ENCODE measurements at regions not wholly inside any gene's neighbourhood (a gene's known extent, or its start where the extent isn't known, plus 50 kb on each side); places are given as distances from the start of the nearest gene placed in this dataset.
A peak's percentile ranks its signal among the peaks of the same experiment; 100 is the strongest.

DNA sequence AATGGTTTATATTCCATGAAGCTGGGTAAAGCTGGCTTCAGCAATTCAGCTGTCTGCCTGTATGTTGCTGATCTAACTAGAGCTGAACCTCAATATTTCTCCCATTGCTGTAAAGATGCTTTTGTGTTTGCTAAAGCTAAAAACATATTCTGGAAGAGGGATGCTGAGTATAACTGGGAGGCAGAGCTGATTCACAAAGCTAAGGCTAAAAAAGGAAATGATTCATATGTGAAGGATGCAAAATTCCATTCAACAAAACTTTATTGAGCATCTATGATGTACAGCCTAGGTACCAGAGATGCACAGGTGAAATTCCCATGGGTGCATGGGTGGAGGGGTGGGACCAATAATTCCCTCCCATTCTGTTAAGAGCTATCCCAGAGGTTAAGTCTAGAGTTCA, 193.9 kb downstream of the KIF18A start:
- peak; percentile 93 for FAIRE-seq
- peak overlapping the region; percentile 47 for H3K4me2 ChIP-seq (ENCODE audit: low read length)

GRCh38 chr11:27913650-27914049, 194.3 kb downstream of the KIF18A start:
- H4K20me1 ChIP-seq (ENCODE audit: insufficient read depth, low read length), result no peaks in the 10 kb centered on the region
- H3K4me1 Mint-ChIP-seq (ENCODE audit: low read depth, unreplicated experiment), result peaks cover 25% of the 10 kb centered on the region
- peaks cover 2% of the 10 kb centered on the region for H3K9me3 Mint-ChIP-seq (ENCODE audit: unreplicated experiment)
- no peaks in the 10 kb centered on the region for H3K9me3 ChIP-seq (ENCODE audit: insufficient read depth, low read depth, low read length)
- H3K4me2 ChIP-seq (ENCODE audit: low read length), result peak overlapping the region; percentile 47
- H3K36me3 ChIP-seq (ENCODE audit: insufficient read depth, low read length), result no peaks in the 10 kb centered on the region
- TF ChIP-seq CTCF (IDR thresholded peaks at IDR 0.05; ENCODE audit: insufficient read depth, low read depth, low read length) (no peak), EZH2 (IDR thresholded peaks at IDR 0.05; ENCODE audit: insufficient read depth, low read length) (no peak)
- H3K9ac ChIP-seq (ENCODE audit: low read length), result no peak overlapping the region
- no peaks in the 10 kb centered on the region for H3K27me3 ChIP-seq (ENCODE audit: insufficient read depth, low read length)
- peak; percentile 75 for DNase-seq (ENCODE audit: low read depth)
- no peak overlapping the region for H3K4me3 ChIP-seq (ENCODE audit: insufficient read depth, low read depth, low read length)
- H3K27ac Mint-ChIP-seq (ENCODE audit: unreplicated experiment), result peak overlapping the region; percentile 35
- no peaks in the 10 kb centered on the region for H3K36me3 Mint-ChIP-seq (ENCODE audit: low read depth, unreplicated experiment)
- no peak overlapping the region for H2AFZ ChIP-seq (ENCODE audit: low read depth, low read length)
- H3K4me1 ChIP-seq (ENCODE audit: insufficient read depth, low read length), result peaks cover 31% of the 10 kb centered on the region
- no peak for FAIRE-seq
- H3K4me3 Mint-ChIP-seq (ENCODE audit: unreplicated experiment), result no peak overlapping the region
- peak overlapping the region; percentile 44 for H3K27ac ChIP-seq (ENCODE audit: low read depth, low read length)
- H3K27me3 Mint-ChIP-seq (ENCODE audit: low read depth, unreplicated experiment), result no peaks in the 10 kb centered on the region
- no peaks in the 10 kb centered on the region for H3K79me2 ChIP-seq (ENCODE audit: insufficient read depth, low read length)

More for the DNA sequence above, 193.9 kb downstream of the KIF18A start:
- Histone ChIP-seq H3K36me3 (ENCODE audit: insufficient read depth, low read length) (no peaks in the 10 kb centered on the region), H3K9ac (ENCODE audit: low read length) (no peak overlapping the region), H3K27me3 (ENCODE audit: insufficient read depth, low read length) (no peaks in the 10 kb centered on the region), H3K9me3 (ENCODE audit: insufficient read depth, low read depth, low read length) (no peaks in the 10 kb centered on the region), H4K20me1 (ENCODE audit: insufficient read depth, low read length) (no peaks in the 10 kb centered on the region), H2AFZ (ENCODE audit: low read depth, low read length) (no peak overlapping the region), H3K79me2 (ENCODE audit: insufficient read depth, low read length) (no peaks in the 10 kb centered on the region), H3K27ac (ENCODE audit: low read depth, low read length) (peak overlapping the region; percentile 44), H3K4me3 (ENCODE audit: insufficient read depth, low read depth, low read length) (no peak overlapping the region), H3K4me1 (ENCODE audit: insufficient read depth, low read length) (peaks cover 31% of the 10 kb centered on the region)
- TF ChIP-seq EZH2 (IDR thresholded peaks at IDR 0.05; ENCODE audit: insufficient read depth, low read length) (no peak), CTCF (IDR thresholded peaks at IDR 0.05; ENCODE audit: insufficient read depth, low read depth, low read length) (no peak)
- peaks cover 24% of the 10 kb centered on the region for H3K4me1 Mint-ChIP-seq (ENCODE audit: low read depth, unreplicated experiment)
- no peak overlapping the region for H3K27ac Mint-ChIP-seq (ENCODE audit: unreplicated experiment)
- H3K4me3 Mint-ChIP-seq (ENCODE audit: unreplicated experiment), result no peak overlapping the region
- H3K9me3 Mint-ChIP-seq (ENCODE audit: unreplicated experiment), result peaks cover 2% of the 10 kb centered on the region
- no peaks in the 10 kb centered on the region for H3K36me3 Mint-ChIP-seq (ENCODE audit: low read depth, unreplicated experiment)
- no peaks in the 10 kb centered on the region for H3K27me3 Mint-ChIP-seq (ENCODE audit: low read depth, unreplicated experiment)
- peak; percentile 44 for DNase-seq (ENCODE audit: low read depth)

- peaks cover 32% of the 10 kb centered on the region for H3K4me1 ChIP-seq (ENCODE audit: insufficient read depth, low read length)
- Mint-ChIP-seq H3K36me3 (ENCODE audit: low read depth, unreplicated experiment) (no peaks in the 10 kb centered on the region), H3K4me3 (ENCODE audit: unreplicated experiment) (no peak overlapping the region), H3K27ac (ENCODE audit: unreplicated experiment) (peak overlapping the region; percentile 22), H3K27me3 (ENCODE audit: low read depth, unreplicated experiment) (no peaks in the 10 kb centered on the region), H3K9me3 (ENCODE audit: unreplicated experiment) (peaks cover 2% of the 10 kb centered on the region), H3K4me1 (ENCODE audit: low read depth, unreplicated experiment) (peaks cover 31% of the 10 kb centered on the region)
- H3K9ac ChIP-seq (ENCODE audit: low read length), result no peak overlapping the region
- no peaks in the 10 kb centered on the region for H3K9me3 ChIP-seq (ENCODE audit: insufficient read depth, low read depth, low read length)
- peak overlapping the region; percentile 43 for H3K4me2 ChIP-seq (ENCODE audit: low read length)
- DNase-seq (ENCODE audit: low read depth) (peak; percentile 57), FAIRE-seq (no peak)
- H3K79me2 ChIP-seq (ENCODE audit: insufficient read depth, low read length), result no peaks in the 10 kb centered on the region
- H4K20me1 ChIP-seq (ENCODE audit: insufficient read depth, low read length), result no peaks in the 10 kb centered on the region
- TF ChIP-seq EZH2 (IDR thresholded peaks at IDR 0.05; ENCODE audit: insufficient read depth, low read length), result no peak
- TF ChIP-seq CTCF (IDR thresholded peaks at IDR 0.05; ENCODE audit: insufficient read depth, low read depth, low read length), result no peak
- no peaks in the 10 kb centered on the region for H3K27me3 ChIP-seq (ENCODE audit: insufficient read depth, low read length)
- no peaks in the 10 kb centered on the region for H3K36me3 ChIP-seq (ENCODE audit: insufficient read depth, low read length)
- no peak overlapping the region for H3K4me3 ChIP-seq (ENCODE audit: insufficient read depth, low read depth, low read length)
- H3K27ac ChIP-seq (ENCODE audit: low read depth, low read length), result peak overlapping the region; percentile 18
- no peak overlapping the region for H2AFZ ChIP-seq (ENCODE audit: low read depth, low read length)
Observed at GRCh38 chr11:27912916-27913315, 195.0 kb downstream of the KIF18A start.

Data from astrocyte (in vitro differentiated cells and primary cell).